ENCODE measurements at regions not wholly inside any gene's neighbourhood (a gene's known extent, or its start where the extent isn't known, plus 50 kb on each side); places are given as distances from the start of the nearest gene placed in this dataset.

- TF ChIP-seq POLR2A (IDR thresholded peaks at IDR 0.05) (no peak), CTCF (IDR thresholded peaks at IDR 0.05) (no peak), POLR2AphosphoS5 (IDR thresholded peaks at IDR 0.05) (no peak), EP300 (IDR thresholded peaks at IDR 0.05) (no peak)
These were observed 56.9 kb upstream of the TNS3 start for GRCh38 chr7:47638679-47639315.
